Caco-2 (cell line): ENCODE measurements at regions not wholly inside any gene's neighbourhood (a gene's known extent, or its start where the extent isn't known, plus 50 kb on each side); places are given as distances from the start of the nearest gene placed in this dataset.

Experiments used
- BruUV-seq: library from RNA; stranded (reverse); fragments of 400-500 nt; replicated peaks from 2 replicates; lab custom pipeline; 2021; lab: Mats Ljungman, UMichigan
- CTCF ChIA-PET: fragments of 300-600 bp; sonication (Branson Sonifier 250); formaldehyde crosslinking; loops from one replicate; lab custom pipeline; 2022; ENCODE audit warnings: antibody characterized with exemption; lab: Charles Lee
- POLR2A ChIA-PET: fragments of 300-600 bp; sonication (Branson Sonifier 250); formaldehyde crosslinking; loops from one replicate; lab custom pipeline; 2022; ENCODE audit warnings: antibody characterized with exemption; lab: Charles Lee
- DNase-seq, 2 experiments: peaks; one replicate each; pipeline versions ENCODE4 v3.0.0 to v3.0.0-alpha.2; 2020 to 2022
- H3K27me3 ChIP-seq: replicated peaks from 2 replicates; pipeline ENCODE4 v1.6.0; 2011; ENCODE audit warnings: low read length; ENCODE audit not compliant: control insufficient read depth, insufficient read depth
- H3K36me3 ChIP-seq: 2 replicates; pipeline ENCODE4 v1.5.1; 2011; ENCODE audit warnings: low read length; ENCODE audit not compliant: control insufficient read depth, insufficient read depth
- H3K4me1 ChIP-seq: fragments of 250-450 bp; sonication (Bioruptor Pico); 2 replicates; pipeline ENCODE4 v1.5.1; 2020; ENCODE audit warnings: mild to moderate bottlenecking
- H3K4me3 ChIP-seq: 2 replicates; pipeline ENCODE4 v1.5.1; 2011; ENCODE audit warnings: low read depth, mild to moderate bottlenecking, control low read depth, low read length
- H3K9me3 ChIP-seq: fragments of 250-450 bp; sonication (Bioruptor Pico); 2 replicates; pipeline ENCODE4 v1.5.1; 2020; ENCODE audit warnings: mild to moderate bottlenecking, moderate library complexity
- H3K27ac Mint-ChIP-seq: one replicate; pipeline ENCODE4 v1.8.0; 2022; ENCODE audit warnings: mixed read lengths; ENCODE audit not compliant: unreplicated experiment
- H3K27me3 Mint-ChIP-seq: one replicate; pipeline ENCODE4 v1.8.0; 2022; ENCODE audit warnings: mixed read lengths; ENCODE audit not compliant: insufficient read depth, unreplicated experiment
- H3K36me3 Mint-ChIP-seq: one replicate; pipeline ENCODE4 v1.8.0; 2022; ENCODE audit warnings: mild to moderate bottlenecking, mixed read lengths; ENCODE audit not compliant: insufficient read depth, unreplicated experiment
- H3K4me1 Mint-ChIP-seq: one replicate; pipeline ENCODE4 v1.8.0; 2022; ENCODE audit warnings: low read depth, mixed read lengths; ENCODE audit not compliant: unreplicated experiment
- H3K4me3 Mint-ChIP-seq: one replicate; pipeline ENCODE4 v1.8.0; 2022; ENCODE audit warnings: mild to moderate bottlenecking, moderate library complexity, mixed read lengths; ENCODE audit not compliant: unreplicated experiment
- H3K9me3 Mint-ChIP-seq: one replicate; pipeline ENCODE4 v1.8.0; 2022; ENCODE audit warnings: mixed read lengths; ENCODE audit not compliant: unreplicated experiment
- intact Hi-C: fragments of 100-400 bp; cut with micrococcal nuclease; formaldehyde crosslinking; loops from one replicate; pipeline ENCODE4 v1.10.0; 2022; ENCODE audit not compliant: unreplicated experiment
- TF ChIP-seq, protein P1 (sequence below), 2 experiments: fragments of 200-600 bp in 1 of 2; IDR thresholded peaks; 1 replicate in 1 of 2; 2 replicates in 1 of 2; pipeline versions ENCODE4 v1.5.1 to v1.8.0; 2011 to 2022; ENCODE audit warnings: antibody characterized with exemption in 1 of 2, control low read depth in 1 of 2, inconsistent platforms in 1 of 2, low read depth in 1 of 2, low read length in 1 of 2, mild to moderate bottlenecking in 1 of 2, moderate library complexity in 1 of 2; ENCODE audit not compliant: insufficient read depth in 1 of 2, severe bottlenecking in 1 of 2, unreplicated experiment in 1 of 2

DNA sequence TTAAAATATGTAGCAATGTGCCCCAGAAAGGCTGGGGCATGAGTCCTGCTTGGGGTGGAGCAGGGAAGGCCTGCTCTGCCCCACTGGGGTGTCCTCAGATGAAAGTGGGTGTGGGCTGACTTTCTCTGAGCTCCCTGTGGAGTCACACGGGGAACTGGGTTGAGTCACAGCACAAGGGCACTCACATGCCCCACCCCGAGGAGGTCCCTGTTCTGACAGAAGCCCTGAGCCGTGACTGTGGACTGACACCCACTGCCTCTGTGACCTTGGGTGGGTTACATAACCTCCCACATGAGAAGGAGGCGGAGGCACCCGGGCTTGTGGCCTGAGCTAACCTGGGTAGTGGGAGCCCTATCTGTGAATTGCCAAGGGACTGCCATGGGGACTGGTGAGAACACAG, 52.5 kb upstream of the TINAGL1 start:
- no TSS peak for BruUV-seq
- DNase-seq: no peak
- Mint-ChIP-seq H3K9me3 (no peaks in the 10 kb centered on the region), H3K36me3 (no peaks in the 10 kb centered on the region), H3K4me1 (peaks cover 12% of the 10 kb centered on the region), H3K27me3 (no peaks in the 10 kb centered on the region), H3K4me3 (no peak overlapping the region), H3K27ac (no peak overlapping the region)
- TF ChIP-seq, protein P1, sequence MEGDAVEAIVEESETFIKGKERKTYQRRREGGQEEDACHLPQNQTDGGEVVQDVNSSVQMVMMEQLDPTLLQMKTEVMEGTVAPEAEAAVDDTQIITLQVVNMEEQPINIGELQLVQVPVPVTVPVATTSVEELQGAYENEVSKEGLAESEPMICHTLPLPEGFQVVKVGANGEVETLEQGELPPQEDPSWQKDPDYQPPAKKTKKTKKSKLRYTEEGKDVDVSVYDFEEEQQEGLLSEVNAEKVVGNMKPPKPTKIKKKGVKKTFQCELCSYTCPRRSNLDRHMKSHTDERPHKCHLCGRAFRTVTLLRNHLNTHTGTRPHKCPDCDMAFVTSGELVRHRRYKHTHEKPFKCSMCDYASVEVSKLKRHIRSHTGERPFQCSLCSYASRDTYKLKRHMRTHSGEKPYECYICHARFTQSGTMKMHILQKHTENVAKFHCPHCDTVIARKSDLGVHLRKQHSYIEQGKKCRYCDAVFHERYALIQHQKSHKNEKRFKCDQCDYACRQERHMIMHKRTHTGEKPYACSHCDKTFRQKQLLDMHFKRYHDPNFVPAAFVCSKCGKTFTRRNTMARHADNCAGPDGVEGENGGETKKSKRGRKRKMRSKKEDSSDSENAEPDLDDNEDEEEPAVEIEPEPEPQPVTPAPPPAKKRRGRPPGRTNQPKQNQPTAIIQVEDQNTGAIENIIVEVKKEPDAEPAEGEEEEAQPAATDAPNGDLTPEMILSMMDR (IDR thresholded peaks at IDR 0.05; ENCODE audit: insufficient read depth in 1 of 2, low read depth in 1 of 2, low read length in 1 of 2, severe bottlenecking in 1 of 2, unreplicated experiment in 1 of 2): no peak
- Histone ChIP-seq H3K9me3 (no peaks in the 10 kb centered on the region), H3K36me3 (no peaks in the 10 kb centered on the region), H3K4me1 (no peaks in the 10 kb centered on the region), H3K27me3 (no peaks in the 10 kb centered on the region), H3K4me3 (no peak overlapping the region)
- intact Hi-C loops: no loop called here
- ChIA-PET POLR2A (interaction anchor here (0.5 kb wide), 1 partner anchor 13 kb away, joined by 4 read pairs; no protein-coding TSS in a partner anchor), CTCF (no interaction called here)

DNA sequence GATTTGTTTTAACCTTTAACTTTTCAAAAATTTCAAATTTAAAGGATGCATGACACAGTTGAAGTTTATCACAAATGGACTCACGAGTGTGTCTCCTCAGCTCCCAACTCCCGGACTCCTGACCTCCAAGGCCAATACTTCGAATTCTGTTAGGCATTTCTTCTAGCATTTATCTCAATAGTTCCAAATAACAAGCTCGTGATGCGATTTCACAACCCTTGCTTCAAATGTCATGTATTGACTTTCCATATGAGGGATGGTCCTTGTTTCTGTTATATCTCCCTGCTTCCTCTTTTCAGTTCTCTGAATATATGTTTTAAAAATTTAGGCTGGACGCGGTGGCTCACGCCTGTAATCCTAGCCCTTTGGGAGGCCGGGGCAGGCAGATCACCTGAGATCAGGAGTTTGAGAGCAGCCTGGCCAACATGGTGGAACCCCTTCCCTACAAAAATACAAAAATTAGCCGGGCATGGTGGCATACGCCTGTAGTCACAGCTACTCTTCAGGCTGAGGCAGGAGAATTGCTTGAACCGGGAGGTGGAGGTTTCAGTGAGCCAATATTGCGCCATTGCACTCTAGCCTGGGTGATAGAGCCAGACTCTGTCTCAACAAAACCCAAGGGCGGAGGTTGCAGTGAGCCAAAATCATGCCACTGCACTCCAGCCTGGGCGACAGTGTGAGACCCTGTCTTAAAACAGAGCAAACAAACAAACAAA, 52.0 kb upstream of the TINAGL1 start:
- Mint-ChIP-seq H3K4me1 (peaks cover 12% of the 10 kb centered on the region), H3K27me3 (no peaks in the 10 kb centered on the region), H3K36me3 (no peaks in the 10 kb centered on the region), H3K27ac (no peak overlapping the region), H3K4me3 (no peak overlapping the region), H3K9me3 (no peaks in the 10 kb centered on the region)
- Histone ChIP-seq H3K27me3 (no peaks in the 10 kb centered on the region), H3K4me3 (no peak overlapping the region), H3K4me1 (no peaks in the 10 kb centered on the region), H3K9me3 (no peaks in the 10 kb centered on the region), H3K36me3 (no peaks in the 10 kb centered on the region)
- ChIA-PET POLR2A (interaction anchor here (0.5 kb wide), 1 partner anchor 13 kb away, joined by 4 read pairs; no protein-coding TSS in a partner anchor), CTCF (no interaction called here)
- intact Hi-C loops: no loop called here
- TF ChIP-seq, protein P1 (IDR thresholded peaks at IDR 0.05; ENCODE audit: insufficient read depth in 1 of 2, low read depth in 1 of 2, low read length in 1 of 2, severe bottlenecking in 1 of 2, unreplicated experiment in 1 of 2): no peak
- DNase-seq: no peak
- BruUV-seq: no TSS peak
